Spleen (tissue), 11 donors: ENCODE measurements at regions not wholly inside any gene's neighbourhood (a gene's known extent, or its start where the extent isn't known, plus 50 kb on each side); places are given as distances from the start of the nearest gene placed in this dataset.
"Not testable (repeated sequence)": the region's sequence is repeated elsewhere in the genome, so short reads cannot be mapped to it uniquely, and the experiment has no call there.

Source experiments
- DNase-seq: peaks from one replicate; pipeline ENCODE4 v3.0.0-alpha.2; 2020
- H3K27ac ChIP-seq, 8 donors: fragments of 200-600 bp; sonication (generic) in 7 of 8; 1 replicate in 4 of 8; 2 replicates in 4 of 8; pipeline versions ENCODE4 v1.5.0 to v1.8.0; 2016 to 2021; ENCODE audit warnings: inconsistent platforms in 4 of 8, mild to moderate bottlenecking in 4 of 8, moderate library complexity in 1 of 8
- H3K27me3 ChIP-seq, 7 donors: fragments of 200-600 bp; sonication (generic) in 6 of 7; replicated peaks in 1 of 7; 1 replicate in 4 of 7; 2 replicates in 3 of 7; pipeline versions ENCODE4 v1.5.0 to v1.8.0; 2016 to 2021; ENCODE audit warnings: inconsistent platforms in 3 of 7, mild to moderate bottlenecking in 1 of 7
- H3K36me3 ChIP-seq, 6 donors: fragments of 200-600 bp; sonication (generic) in 5 of 6; 1 replicate in 4 of 6; 2 replicates in 2 of 6; pipeline versions ENCODE4 v1.5.0 to v1.8.0; 2016 to 2021; ENCODE audit warnings: inconsistent platforms in 2 of 6
- H3K4me1 ChIP-seq, 6 donors: fragments of 200-600 bp; sonication (generic) in 5 of 6; 1 replicate in 3 of 6; 2 replicates in 3 of 6; pipeline versions ENCODE4 v1.5.0 to v1.8.0; 2016 to 2021; ENCODE audit warnings: inconsistent platforms in 3 of 6
- H3K4me3 ChIP-seq, 8 donors: fragments of 200-600 bp; sonication (generic) in 7 of 8; 1 replicate in 4 of 8; 2 replicates in 4 of 8; pipeline versions ENCODE4 v1.5.0 to v1.8.0; 2016 to 2021; ENCODE audit warnings: inconsistent platforms in 4 of 8, mild to moderate bottlenecking in 4 of 8, moderate library complexity in 2 of 8
- H3K9me3 ChIP-seq, 8 donors: fragments of 200-600 bp; sonication (generic) in 7 of 8; 1 replicate in 4 of 8; 2 replicates in 4 of 8; pipeline versions ENCODE4 v1.5.0 to v1.8.0; 2016 to 2021; ENCODE audit warnings: inconsistent platforms in 4 of 8
- POLR2A ChIP-seq, 3 donors: fragments of 450-650 bp; IDR thresholded peaks; one replicate each; pipeline ENCODE4 v1.5.1; 2017; ENCODE audit warnings: antibody characterized with exemption in 3 of 3, mild to moderate bottlenecking in 1 of 3
- POLR2AphosphoS5 ChIP-seq, 3 donors: sonication (generic); formaldehyde crosslinking; IDR thresholded peaks; one replicate each; pipeline ENCODE4 v1.5.1; 2017; ENCODE audit warnings: antibody characterized with exemption in 3 of 3
- WGBS, 5 donors: extraction: QIAGEN DNeasy Blood & Tissue Kit in 3 of 5; methylation state at CpG; one replicate each; pipeline versions ENCODE4 v1.1.5 to v1.1.7; 2013 to 2018; 5-methylcytosine and 5-hydroxymethylcytosine counted together
- intact Hi-C: fragments of 100-400 bp; cut with DNase I; formaldehyde crosslinking; loops from one replicate; pipeline ENCODE4 v1.15.0; 2023; ENCODE audit warnings: low total_unique reads
- TF ChIP-seq, protein P1 (sequence below), 11 experiments: fragments of 200-600 bp in 7 of 11; fragments of 450-650 bp in 4 of 11; sonication (generic) in 4 of 11; IDR thresholded peaks in 8 of 11; conservative IDR thresholded peaks in 3 of 11; 1 replicate in 7 of 11; 2 replicates in 4 of 11; pipeline versions ENCODE4 v1.4.0 to v1.8.0; 2016 to 2021; ENCODE audit warnings: antibody characterized with exemption in 11 of 11, inconsistent platforms in 4 of 11, mild to moderate bottlenecking in 1 of 11
- donor health status: healthy with polysubstance abuse.
- donor health status: DM: no; HTN: no; CAD: no; lungs with moderate emphysema.
- donor health status: DM: no; HTN: no; CAD: no.
- donor health status: Bipolar disorder and iron deficiency.
- donor health status: healthy.
- donor health status: DM: no; HTN: no; CAD: no.
- donor health status: DM: yes; HTN: yes; CAD: no.

DNA sequence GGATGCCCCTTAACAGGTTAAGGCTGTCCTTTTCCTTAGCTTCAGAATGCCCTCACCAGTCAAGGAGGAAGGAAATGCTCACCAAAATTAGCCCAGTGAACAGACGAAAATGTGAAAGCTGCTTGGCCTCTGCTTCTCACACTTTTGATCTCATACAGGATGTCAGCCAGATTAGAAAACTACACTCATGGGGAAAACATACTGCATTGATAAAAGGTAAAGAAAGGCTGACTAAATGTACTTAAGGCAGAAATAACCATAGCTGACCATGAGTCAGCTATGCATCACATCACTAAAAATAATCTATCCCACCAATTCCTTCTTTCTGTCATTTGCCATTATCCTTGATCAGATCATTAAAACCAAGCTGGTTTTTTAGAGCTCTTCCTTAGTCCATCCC lies 198.4 kb upstream of the TENT5A start:
- H3K4me1 ChIP-seq: peaks cover 0 to 5% (median 0%) of the 10 kb centered on the region in 6 donors
- intact Hi-C loops: no loop called here
- 0 to 3% (median 0%) methylated on average over 1 of the region's 1 CpG for WGBS, 5 donors
- H3K9me3 ChIP-seq: no peaks in the 10 kb centered on the region
- no peak overlapping the region for H3K27ac ChIP-seq
- H3K36me3 ChIP-seq: no peaks in the 10 kb centered on the region
- no peaks in the 10 kb centered on the region for H3K27me3 ChIP-seq
- TF ChIP-seq POLR2A (IDR thresholded peaks at IDR 0.05) (no peak), POLR2AphosphoS5 (IDR thresholded peaks at IDR 0.05) (no peak)
- TF ChIP-seq, protein P1, sequence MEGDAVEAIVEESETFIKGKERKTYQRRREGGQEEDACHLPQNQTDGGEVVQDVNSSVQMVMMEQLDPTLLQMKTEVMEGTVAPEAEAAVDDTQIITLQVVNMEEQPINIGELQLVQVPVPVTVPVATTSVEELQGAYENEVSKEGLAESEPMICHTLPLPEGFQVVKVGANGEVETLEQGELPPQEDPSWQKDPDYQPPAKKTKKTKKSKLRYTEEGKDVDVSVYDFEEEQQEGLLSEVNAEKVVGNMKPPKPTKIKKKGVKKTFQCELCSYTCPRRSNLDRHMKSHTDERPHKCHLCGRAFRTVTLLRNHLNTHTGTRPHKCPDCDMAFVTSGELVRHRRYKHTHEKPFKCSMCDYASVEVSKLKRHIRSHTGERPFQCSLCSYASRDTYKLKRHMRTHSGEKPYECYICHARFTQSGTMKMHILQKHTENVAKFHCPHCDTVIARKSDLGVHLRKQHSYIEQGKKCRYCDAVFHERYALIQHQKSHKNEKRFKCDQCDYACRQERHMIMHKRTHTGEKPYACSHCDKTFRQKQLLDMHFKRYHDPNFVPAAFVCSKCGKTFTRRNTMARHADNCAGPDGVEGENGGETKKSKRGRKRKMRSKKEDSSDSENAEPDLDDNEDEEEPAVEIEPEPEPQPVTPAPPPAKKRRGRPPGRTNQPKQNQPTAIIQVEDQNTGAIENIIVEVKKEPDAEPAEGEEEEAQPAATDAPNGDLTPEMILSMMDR (IDR thresholded peaks at IDR 0.05 in 8 of 11, conservative IDR thresholded peaks at IDR 0.05 in 3 of 11): no peak
- no peak for DNase-seq
- H3K4me3 ChIP-seq: no peak overlapping the region

DNA sequence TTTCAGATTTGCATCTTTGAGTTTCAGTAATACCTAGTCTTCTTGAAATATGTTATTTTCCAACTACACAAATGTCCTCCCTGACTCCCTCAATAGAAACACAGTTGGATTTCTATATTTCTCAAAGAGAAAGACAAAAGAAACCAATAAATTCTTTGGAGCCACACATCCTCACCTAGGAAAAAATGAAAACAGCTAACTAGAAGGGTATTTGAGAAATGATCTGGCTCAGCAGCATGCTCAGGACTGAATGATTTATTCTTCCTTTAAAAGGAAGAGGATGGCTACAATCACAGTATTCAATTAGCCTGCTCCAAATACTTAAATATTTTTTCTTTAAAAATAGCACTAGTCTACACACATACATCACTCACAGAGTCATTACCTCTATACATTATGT lies 196.4 kb upstream of the TENT5A start:
- Histone ChIP-seq H3K9me3 (no peaks in the 10 kb centered on the region), H3K4me1 (peaks cover 0 to 5% (median 0%) of the 10 kb centered on the region in 6 donors), H3K27ac (no peak overlapping the region), H3K27me3 (no peaks in the 10 kb centered on the region), H3K4me3 (no peak overlapping the region), H3K36me3 (no peaks in the 10 kb centered on the region)
- no peak for DNase-seq
- intact Hi-C loops: no loop called here
- TF ChIP-seq POLR2A (IDR thresholded peaks at IDR 0.05) (no peak), POLR2AphosphoS5 (IDR thresholded peaks at IDR 0.05) (no peak)
- TF ChIP-seq, protein P1 (IDR thresholded peaks at IDR 0.05 in 8 of 11, conservative IDR thresholded peaks at IDR 0.05 in 3 of 11): no peak

DNA sequence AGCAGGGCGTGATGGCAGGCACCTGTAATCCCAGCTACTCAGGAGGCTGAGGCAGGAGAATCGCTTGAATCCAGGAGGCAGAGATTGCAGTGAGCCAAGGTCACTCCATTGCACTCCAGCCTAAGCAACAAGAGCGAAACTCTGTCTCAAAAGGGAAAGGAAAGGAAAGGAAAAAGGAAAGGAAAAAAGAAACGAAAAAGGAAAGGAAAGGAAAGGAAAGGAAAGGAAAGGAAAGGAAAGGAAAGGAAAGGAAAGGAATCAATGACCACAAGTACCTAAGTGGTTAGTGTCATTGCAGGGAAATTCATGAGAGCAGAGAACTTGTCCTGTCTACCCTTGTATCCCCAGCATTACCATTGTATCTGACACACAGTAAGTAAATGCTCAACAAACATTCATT lies 195.7 kb upstream of the TENT5A start:
- H3K36me3 ChIP-seq, DNase-seq, H3K27me3 ChIP-seq, H3K9me3 ChIP-seq, H3K4me3 ChIP-seq, H3K4me1 ChIP-seq, intact Hi-C loops, H3K27ac ChIP-seq: not testable (repeated sequence)
- WGBS, 5 donors: 76 to 92% (median 88%) methylated on average over 4 of the region's 4 CpGs

DNA sequence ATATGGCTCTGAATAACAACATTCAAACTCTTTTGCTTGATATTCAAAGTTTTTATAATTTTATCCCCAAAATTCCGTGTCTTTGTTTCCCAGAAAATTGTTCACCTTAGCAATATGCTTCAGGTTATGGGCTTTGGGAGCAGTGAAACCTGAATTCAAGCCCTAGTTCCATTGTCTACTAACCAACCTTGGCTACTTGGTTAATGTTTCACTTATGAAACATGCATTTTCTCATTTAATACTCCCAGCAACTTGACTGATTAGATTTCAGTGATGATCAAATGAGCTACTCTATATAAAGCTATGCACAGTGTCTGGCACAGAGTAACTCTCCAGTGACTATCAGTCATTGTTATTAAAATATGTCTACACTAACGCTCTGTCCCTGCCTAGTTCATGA lies 192.2 kb upstream of the TENT5A start:
- H3K27me3 ChIP-seq: no peaks in the 10 kb centered on the region
- H3K27ac ChIP-seq: no peak overlapping the region
- H3K4me3 ChIP-seq: no peak overlapping the region
- intact Hi-C loops: no loop called here
- WGBS, 5 donors: 78 to 91% (median 82%) methylated on average over 2 of the region's 2 CpGs
- no peaks in the 10 kb centered on the region for H3K9me3 ChIP-seq
- H3K36me3 ChIP-seq: no peaks in the 10 kb centered on the region
- TF ChIP-seq, protein P1 (IDR thresholded peaks at IDR 0.05 in 8 of 11, conservative IDR thresholded peaks at IDR 0.05 in 3 of 11): no peak
- no peak for TF ChIP-seq POLR2A (IDR thresholded peaks at IDR 0.05)
- no peak for TF ChIP-seq POLR2AphosphoS5 (IDR thresholded peaks at IDR 0.05)
- no peak for DNase-seq
- H3K4me1 ChIP-seq: peaks cover 0 to 5% (median 0%) of the 10 kb centered on the region in 6 donors

DNA sequence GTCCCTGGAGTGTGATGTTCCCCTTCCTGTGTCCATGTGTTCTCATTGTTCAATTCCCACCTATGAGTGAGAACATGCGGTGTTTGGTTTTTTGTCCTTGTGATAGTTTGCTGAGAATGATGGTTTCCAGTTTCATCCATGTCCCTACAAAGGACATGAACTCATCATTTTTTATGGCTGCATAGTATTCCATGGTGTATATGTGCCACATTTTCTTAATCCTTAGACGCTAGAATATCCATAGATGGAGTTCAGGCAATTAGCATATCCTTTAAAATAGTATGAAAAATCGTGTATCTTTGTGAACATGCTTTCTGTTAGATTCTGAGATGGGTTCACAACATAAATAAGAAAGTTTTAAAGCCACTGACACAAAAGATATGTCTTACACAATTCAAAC lies 190.4 kb upstream of the TENT5A start:
- intact Hi-C loops, H3K4me3 ChIP-seq, H3K9me3 ChIP-seq, H3K27ac ChIP-seq, H3K36me3 ChIP-seq, H3K27me3 ChIP-seq, DNase-seq: not testable (repeated sequence)
- H3K4me1 ChIP-seq: peaks cover 0 to 11% (median 0%) of the 10 kb centered on the region in 6 donors
- 61 to 80% (median 75%) methylated on average over 2 to 3 of the region's 3 CpGs for WGBS, 5 donors
